Ascending aorta (tissue), 2 donors: ENCODE measurements at regions not wholly inside any gene's neighbourhood (a gene's known extent, or its start where the extent isn't known, plus 50 kb on each side); places are given as distances from the start of the nearest gene placed in this dataset.

Experiments used
- DNase-seq, 2 donors: peaks; one replicate each; pipeline ENCODE4 v3.0.0-alpha.2; 2019; ENCODE audit warnings: low spot score in 2 of 2
- H3K27ac ChIP-seq, 2 donors: fragments of 200-600 bp; sonication (generic); one replicate each; pipeline ENCODE4 v1.5.1; 2016 to 2017; ENCODE audit warnings: mild to moderate bottlenecking in 1 of 2
- H3K27me3 ChIP-seq: fragments of 200-600 bp; sonication (generic); one replicate; pipeline ENCODE4 v1.5.1; 2017
- H3K36me3 ChIP-seq, 2 donors: fragments of 200-600 bp; sonication (generic); one replicate each; pipeline ENCODE4 v1.5.1; 2016
- H3K4me1 ChIP-seq, 2 donors: fragments of 200-600 bp; sonication (generic); one replicate each; pipeline ENCODE4 v1.5.1; 2016 to 2017; ENCODE audit warnings: mild to moderate bottlenecking in 1 of 2
- H3K4me3 ChIP-seq, 2 donors: fragments of 200-600 bp; sonication (generic); one replicate each; pipeline ENCODE4 v1.5.1; 2016 to 2017; ENCODE audit warnings: mild to moderate bottlenecking in 1 of 2
- H3K9me3 ChIP-seq, 2 donors: fragments of 200-600 bp; sonication (generic); one replicate each; pipeline ENCODE4 v1.5.1; 2016
- intact Hi-C: fragments of 100-400 bp; cut with DNase I; formaldehyde crosslinking; loops from one replicate; pipeline ENCODE4 v1.15.1; 2023
- TF ChIP-seq, protein P1 (sequence below), 3 experiments: fragments of 200-600 bp in 2 of 3; fragments of 450-650 bp in 1 of 3; sonication (generic) in 2 of 3; IDR thresholded peaks; one replicate each; pipeline ENCODE4 v1.5.1; 2016 to 2019; ENCODE audit warnings: antibody characterized with exemption in 3 of 3, mild to moderate bottlenecking in 1 of 3, moderate library complexity in 1 of 3

DNA sequence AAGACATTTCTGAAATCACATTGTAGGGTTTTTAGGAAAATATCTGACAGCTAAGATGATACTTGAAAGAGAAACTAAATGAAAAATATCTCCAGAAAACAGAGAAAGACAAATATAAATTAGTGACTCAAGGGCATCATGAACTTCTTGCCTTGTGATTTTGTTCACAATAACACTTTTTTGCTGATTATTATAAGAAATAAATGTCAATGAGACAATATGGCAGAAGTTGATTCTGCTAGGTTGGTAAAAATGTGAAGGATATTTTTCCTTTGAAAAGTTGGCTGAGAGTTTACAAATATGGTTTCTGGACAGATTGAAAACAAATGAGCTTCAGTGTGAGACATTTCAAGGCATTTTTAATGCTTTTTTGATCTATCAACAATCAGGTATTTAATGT is 1631.2 kb upstream of the ACVR2A start:
- TF ChIP-seq, protein P1, sequence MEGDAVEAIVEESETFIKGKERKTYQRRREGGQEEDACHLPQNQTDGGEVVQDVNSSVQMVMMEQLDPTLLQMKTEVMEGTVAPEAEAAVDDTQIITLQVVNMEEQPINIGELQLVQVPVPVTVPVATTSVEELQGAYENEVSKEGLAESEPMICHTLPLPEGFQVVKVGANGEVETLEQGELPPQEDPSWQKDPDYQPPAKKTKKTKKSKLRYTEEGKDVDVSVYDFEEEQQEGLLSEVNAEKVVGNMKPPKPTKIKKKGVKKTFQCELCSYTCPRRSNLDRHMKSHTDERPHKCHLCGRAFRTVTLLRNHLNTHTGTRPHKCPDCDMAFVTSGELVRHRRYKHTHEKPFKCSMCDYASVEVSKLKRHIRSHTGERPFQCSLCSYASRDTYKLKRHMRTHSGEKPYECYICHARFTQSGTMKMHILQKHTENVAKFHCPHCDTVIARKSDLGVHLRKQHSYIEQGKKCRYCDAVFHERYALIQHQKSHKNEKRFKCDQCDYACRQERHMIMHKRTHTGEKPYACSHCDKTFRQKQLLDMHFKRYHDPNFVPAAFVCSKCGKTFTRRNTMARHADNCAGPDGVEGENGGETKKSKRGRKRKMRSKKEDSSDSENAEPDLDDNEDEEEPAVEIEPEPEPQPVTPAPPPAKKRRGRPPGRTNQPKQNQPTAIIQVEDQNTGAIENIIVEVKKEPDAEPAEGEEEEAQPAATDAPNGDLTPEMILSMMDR (IDR thresholded peaks at IDR 0.05) = no peak
- Histone ChIP-seq H3K27me3 (no peaks in the 10 kb centered on the region), H3K4me3 (no peak overlapping the region), H3K27ac (no peak overlapping the region), H3K4me1 (no peaks in the 10 kb centered on the region), H3K36me3 (no peaks in the 10 kb centered on the region), H3K9me3 (no peaks in the 10 kb centered on the region)
- no peak for DNase-seq
- intact Hi-C loops = no loop called here

DNA sequence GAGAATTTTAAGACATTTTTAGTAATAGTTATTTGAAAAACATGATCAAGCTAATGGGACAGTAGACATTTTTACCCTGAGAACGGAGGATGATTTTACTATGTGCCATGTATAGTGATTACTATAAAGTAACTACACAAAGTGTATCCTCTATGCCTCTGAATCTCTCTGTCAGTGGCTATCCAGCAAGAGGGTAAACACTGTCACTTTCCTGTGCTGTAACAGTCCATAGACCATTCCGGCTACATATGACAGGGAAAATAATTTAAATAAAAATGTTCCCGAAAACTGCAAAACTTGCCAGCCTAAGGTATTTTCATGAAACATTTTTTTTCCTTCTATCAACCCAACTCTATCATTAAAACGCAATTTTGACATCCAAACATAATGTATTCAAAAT is 1632.2 kb upstream of the ACVR2A start:
- DNase-seq = no peak
- Histone ChIP-seq H3K9me3 (no peaks in the 10 kb centered on the region), H3K36me3 (no peaks in the 10 kb centered on the region), H3K4me3 (no peak overlapping the region), H3K27ac (no peak overlapping the region), H3K4me1 (no peaks in the 10 kb centered on the region), H3K27me3 (no peaks in the 10 kb centered on the region)
- TF ChIP-seq, protein P1 (IDR thresholded peaks at IDR 0.05) = no peak
- intact Hi-C loops = no loop called here

DNA sequence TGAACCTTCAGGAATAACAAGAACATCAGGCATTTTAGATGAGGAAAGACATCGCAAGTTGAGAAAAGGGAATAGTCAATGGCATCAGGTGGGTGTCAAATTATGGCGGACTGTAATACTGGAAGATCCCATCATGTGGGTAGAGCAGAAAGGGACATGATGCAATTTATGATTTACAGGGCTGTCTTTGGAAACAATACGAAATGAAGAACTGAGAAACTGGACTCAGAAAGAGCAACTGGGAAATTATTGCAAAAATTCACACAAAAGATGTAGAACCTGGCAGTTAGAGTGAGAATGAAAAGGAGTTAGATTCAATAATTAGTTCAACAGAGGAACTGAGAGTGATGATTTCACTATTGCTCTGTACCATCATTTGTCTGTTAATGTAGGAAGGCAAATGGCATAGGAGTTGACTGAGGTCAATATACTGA is 1635.0 kb upstream of the ACVR2A start:
- no peaks in the 10 kb centered on the region for H3K36me3 ChIP-seq
- DNase-seq = no peak
- intact Hi-C loops = no loop called here
- no peaks in the 10 kb centered on the region for H3K4me1 ChIP-seq
- no peaks in the 10 kb centered on the region for H3K27me3 ChIP-seq
- no peak overlapping the region for H3K27ac ChIP-seq
- H3K9me3 ChIP-seq = no peaks in the 10 kb centered on the region
- TF ChIP-seq, protein P1 (IDR thresholded peaks at IDR 0.05) = no peak
- no peak overlapping the region for H3K4me3 ChIP-seq

DNA sequence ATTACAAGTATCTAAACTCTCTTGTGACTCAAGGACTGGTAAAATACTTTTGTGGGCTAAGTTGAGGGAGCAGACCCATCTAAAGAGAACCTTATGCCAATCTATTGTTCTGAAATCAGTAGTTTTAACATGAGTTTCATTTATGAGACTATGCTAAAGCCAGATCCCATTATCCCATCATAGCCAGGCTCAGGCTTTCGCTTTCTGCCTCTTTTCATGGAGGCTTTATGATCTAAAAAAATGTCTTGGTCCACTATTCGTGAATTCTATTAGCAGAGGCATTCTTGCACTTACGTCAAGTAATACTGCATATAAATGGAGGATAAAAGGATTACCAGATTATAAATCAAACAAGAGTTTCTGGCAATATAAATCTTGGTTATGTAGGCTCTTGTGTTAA is 1636.9 kb upstream of the ACVR2A start:
- no peak for DNase-seq
- Histone ChIP-seq H3K36me3 (no peaks in the 10 kb centered on the region), H3K9me3 (no peaks in the 10 kb centered on the region), H3K27ac (no peak overlapping the region), H3K4me1 (no peaks in the 10 kb centered on the region), H3K27me3 (no peaks in the 10 kb centered on the region), H3K4me3 (no peak overlapping the region)
- intact Hi-C loops = no loop called here
- TF ChIP-seq, protein P1 (IDR thresholded peaks at IDR 0.05) = no peak

DNA sequence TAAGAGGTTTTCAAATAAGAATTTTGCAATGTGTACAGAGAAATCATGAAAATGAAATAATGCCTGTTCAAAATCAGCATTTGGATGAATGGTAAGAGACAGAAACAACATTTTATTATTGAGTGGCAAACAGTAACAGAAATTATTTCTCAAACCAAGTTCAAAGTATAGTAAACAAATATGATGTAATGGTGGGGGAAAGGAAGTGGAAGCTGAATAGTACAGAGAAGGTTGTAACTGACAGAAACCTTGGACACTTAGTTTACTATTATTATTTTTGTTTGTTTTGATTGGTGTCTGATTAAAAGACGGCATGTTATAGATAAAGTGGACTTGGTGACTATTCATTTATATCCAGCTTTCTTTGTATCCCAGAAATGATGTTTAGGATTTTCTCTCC is 1637.4 kb upstream of the ACVR2A start:
- Histone ChIP-seq H3K4me1 (no peaks in the 10 kb centered on the region), H3K9me3 (no peaks in the 10 kb centered on the region), H3K27me3 (no peaks in the 10 kb centered on the region), H3K27ac (no peak overlapping the region), H3K36me3 (no peaks in the 10 kb centered on the region), H3K4me3 (no peak overlapping the region)
- intact Hi-C loops = no loop called here
- TF ChIP-seq, protein P1 (IDR thresholded peaks at IDR 0.05) = no peak
- no peak for DNase-seq

DNA sequence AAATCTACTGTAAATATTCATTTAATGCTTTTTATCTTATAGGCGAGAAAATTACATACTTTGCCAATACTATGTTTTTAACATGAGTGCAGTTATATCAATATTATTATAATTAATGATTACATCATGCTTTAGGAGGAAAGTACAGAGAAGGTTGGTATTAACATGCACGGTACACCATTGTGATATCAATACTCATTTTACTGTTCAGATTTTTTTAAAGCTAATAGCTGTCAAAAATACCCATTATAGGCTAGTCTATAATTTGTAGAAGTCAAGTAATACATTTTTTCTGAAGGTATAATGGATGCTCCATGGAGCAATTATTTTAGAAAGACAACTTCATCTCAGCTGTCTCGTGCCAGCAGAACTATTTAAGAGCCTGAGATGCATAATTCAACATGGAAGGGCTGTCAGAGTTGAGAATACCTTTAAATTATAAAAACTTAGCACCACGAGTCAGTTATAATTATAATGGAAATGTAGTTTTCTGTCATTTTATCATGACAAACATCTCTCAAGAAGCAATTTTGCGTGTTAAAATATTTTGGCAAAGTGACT is 1641.7 kb upstream of the ACVR2A start:
- TF ChIP-seq, protein P1 (IDR thresholded peaks at IDR 0.05) = no peak
- no peak overlapping the region for H3K4me3 ChIP-seq
- no peaks in the 10 kb centered on the region for H3K4me1 ChIP-seq
- H3K36me3 ChIP-seq = no peaks in the 10 kb centered on the region
- no peaks in the 10 kb centered on the region for H3K27me3 ChIP-seq
- no peaks in the 10 kb centered on the region for H3K9me3 ChIP-seq
- no peak overlapping the region for H3K27ac ChIP-seq
- intact Hi-C loops = no loop called here
- no peak for DNase-seq
